SK-N-SH (cell line): ENCODE measurements at regions not wholly inside any gene's neighbourhood (a gene's known extent, or its start where the extent isn't known, plus 50 kb on each side); places are given as distances from the start of the nearest gene placed in this dataset.

Experiments
- CTCF ChIA-PET: fragments of 300-600, 350-600 bp; formaldehyde crosslinking; extraction: SDS; loops from one replicate; lab custom pipeline; 2021; lab: Yijun Ruan, JAX
- POLR2A ChIA-PET: fragments of 350-600 bp; sonication (Branson Sonifier 250); formaldehyde crosslinking; extraction: SDS; loops from one replicate; lab custom pipeline; 2020; ENCODE audit warnings: antibody characterized with exemption, inconsistent platforms; lab: Yijun Ruan, JAX
- DNase-seq: peaks from one replicate; pipeline ENCODE4 v3.0.0; 2012
- H2AFZ ChIP-seq: fragments of 200-600 bp; sonication (generic); 2 replicates; pipeline ENCODE4 v1.8.1; 2016; ENCODE audit warnings: antibody characterized with exemption, mild to moderate bottlenecking, low read depth
- H3F3A ChIP-seq: fragments of 200-600 bp; sonication (generic); replicated peaks from 2 replicates; pipeline ENCODE3; 2016; ENCODE audit warnings: antibody characterized with exemption, mild to moderate bottlenecking; ENCODE audit not compliant: insufficient read depth
- H3K27ac ChIP-seq, 2 experiments: fragments of 200-500 bp in 1 of 2; fragments of 200-600 bp in 1 of 2; sonication (Bioruptor generic) in 1 of 2; sonication (generic), shearing (Covaris generic) in 1 of 2; 2 replicates each; pipeline versions ENCODE4 v1.5.1 to v1.6.1; 2014 to 2016; ENCODE audit warnings: low read depth in 2 of 2, inconsistent platforms in 1 of 2, low read length in 1 of 2, mild to moderate bottlenecking in 1 of 2, mixed read lengths in 1 of 2
- H3K27me3 ChIP-seq: fragments of 200-600 bp; sonication (generic), shearing (Covaris generic); 2 replicates; pipeline ENCODE4 v1.6.1; 2016; ENCODE audit warnings: mixed run types; ENCODE audit not compliant: insufficient read depth
- H3K36me3 ChIP-seq, 2 experiments: fragments of 200-500 bp in 1 of 2; fragments of 200-600 bp in 1 of 2; sonication (Bioruptor generic) in 1 of 2; sonication (generic) in 1 of 2; replicated peaks in 1 of 2; 2 replicates each; pipeline versions ENCODE3 to v1.5.1; 2014 to 2016; ENCODE audit warnings: low read length in 1 of 2, mild to moderate bottlenecking in 1 of 2; ENCODE audit not compliant: insufficient read depth in 2 of 2, control insufficient read depth in 1 of 2
- H3K4me1 ChIP-seq, 2 experiments: fragments of 200-500 bp in 1 of 2; fragments of 200-600 bp in 1 of 2; sonication (Bioruptor generic) in 1 of 2; sonication (generic), shearing (Covaris generic) in 1 of 2; 2 replicates each; pipeline versions ENCODE4 v1.5.1 to v1.6.1; 2014 to 2016; ENCODE audit warnings: low read depth in 1 of 2, low read length in 1 of 2, mixed run types in 1 of 2; ENCODE audit not compliant: insufficient read depth in 2 of 2, control insufficient read depth in 1 of 2
- H3K4me2 ChIP-seq: fragments of 200-600 bp; sonication (generic), shearing (Covaris generic); 2 replicates; pipeline ENCODE4 v1.6.1; 2017; ENCODE audit warnings: mixed run types
- H3K4me3 ChIP-seq, 2 experiments: fragments of 200-500 bp in 1 of 2; fragments of 200-600 bp in 1 of 2; sonication (Bioruptor generic) in 1 of 2; sonication (generic), shearing (Covaris generic) in 1 of 2; 2 replicates each; pipeline versions ENCODE4 v1.5.1 to v1.8.1; 2014 to 2016; ENCODE audit warnings: low read depth in 2 of 2, inconsistent platforms in 1 of 2, low read length in 1 of 2, mild to moderate bottlenecking in 1 of 2, mixed read lengths in 1 of 2, moderate library complexity in 1 of 2
- H3K79me2 ChIP-seq: fragments of 200-600 bp; sonication (generic); 2 replicates; pipeline ENCODE4 v1.8.1; 2017; ENCODE audit warnings: mild to moderate bottlenecking; ENCODE audit not compliant: insufficient read depth
- H3K9ac ChIP-seq: fragments of 200-600 bp; sonication (generic); 2 replicates; pipeline ENCODE4 v1.6.1; 2017; ENCODE audit warnings: mixed run types
- H3K9me2 ChIP-seq: fragments of 200-600 bp; sonication (generic); 2 replicates; pipeline ENCODE4 v1.6.1; 2017; ENCODE audit warnings: mixed run types
- H3K9me3 ChIP-seq: fragments of 200-600 bp; sonication (generic); 2 replicates; pipeline ENCODE4 v1.6.1; 2017; ENCODE audit warnings: mixed run types, mild to moderate bottlenecking, moderate library complexity
- H4K20me1 ChIP-seq: fragments of 200-600 bp; sonication (generic); 2 replicates; pipeline ENCODE4 v1.6.1; 2017; ENCODE audit warnings: mild to moderate bottlenecking, mixed run types; ENCODE audit not compliant: insufficient read depth
- CHD2 ChIP-seq: fragments of 150-350 bp; IDR thresholded peaks from 2 replicates; pipeline ENCODE4 v1.6.1; 2018; ENCODE audit warnings: low read length; ENCODE audit not compliant: partially characterized antibody
- ELF1 ChIP-seq: IDR thresholded peaks from 2 replicates; pipeline ENCODE4 v1.4.0; 2012
- EZH2phosphoT487 ChIP-seq: fragments of 200-600 bp; sonication (generic); IDR thresholded peaks from 2 replicates; pipeline ENCODE4 v1.6.1; 2017; ENCODE audit warnings: low read depth, mixed run types, mild to moderate bottlenecking, antibody characterized with exemption, moderate library complexity, borderline replicate concordance
- FOXJ3 ChIP-seq: sonication (generic); formaldehyde crosslinking; IDR thresholded peaks from 2 replicates; pipeline ENCODE4 v1.5.1; 2020; ENCODE audit warnings: mild to moderate bottlenecking, missing genetic modification reagents
- JUND ChIP-seq: IDR thresholded peaks from 2 replicates; pipeline ENCODE4 v1.4.0; 2012
- MXI1 ChIP-seq: IDR thresholded peaks from 2 replicates; pipeline ENCODE4 v1.6.1; 2012; ENCODE audit warnings: mild to moderate bottlenecking, low read depth, low read length, improper control_type of control experiment
- RFX5 ChIP-seq: IDR thresholded peaks from 2 replicates; pipeline ENCODE4 v1.6.1; 2012; ENCODE audit warnings: mild to moderate bottlenecking, improper control_type of control experiment, low read length
- TAF1 ChIP-seq: IDR thresholded peaks from 2 replicates; pipeline ENCODE4 v1.6.1; 2012; ENCODE audit warnings: low read depth, mild to moderate bottlenecking, low read length, moderate library complexity, borderline replicate concordance
- TCF12 ChIP-seq: IDR thresholded peaks from 2 replicates; pipeline ENCODE4 v1.4.0; 2012
- TEAD4 ChIP-seq: IDR thresholded peaks from 2 replicates; pipeline ENCODE4 v1.4.0; 2012; ENCODE audit warnings: mild to moderate bottlenecking, borderline replicate concordance; ENCODE audit not compliant: insufficient read depth
- USF2 ChIP-seq: fragments of 150-350 bp; IDR thresholded peaks from 2 replicates; pipeline ENCODE4 v1.6.1; 2017; ENCODE audit warnings: antibody characterized with exemption, low read length, low read depth, borderline replicate concordance
- YY1 ChIP-seq: IDR thresholded peaks from 2 replicates; pipeline ENCODE4 v1.4.0; 2012; ENCODE audit warnings: low read depth, mild to moderate bottlenecking
- ZBTB33 ChIP-seq: IDR thresholded peaks from 2 replicates; pipeline ENCODE4 v1.4.0; 2012; ENCODE audit warnings: low read depth, borderline replicate concordance
- whole genome bisulfite sequencing: methylation state at CpG from one replicate; pipeline ENCODE4 v1.1.6; 2017; ENCODE audit warnings: low lambda C conversion rate; 5-methylcytosine and 5-hydroxymethylcytosine counted together
- TF ChIP-seq, protein P1 (sequence below): fragments of 150-350 bp; IDR thresholded peaks from 2 replicates; pipeline ENCODE4 v1.6.1; 2016; ENCODE audit warnings: mild to moderate bottlenecking, low read depth, low read length
- TF ChIP-seq, protein P2 (sequence below): IDR thresholded peaks from 2 replicates; pipeline ENCODE4; 2012
- TF ChIP-seq, protein P3 (sequence below): IDR thresholded peaks from 2 replicates; pipeline ENCODE4 v1.6.1; 2012; ENCODE audit warnings: mild to moderate bottlenecking, low read depth, low read length, moderate library complexity

DNA sequence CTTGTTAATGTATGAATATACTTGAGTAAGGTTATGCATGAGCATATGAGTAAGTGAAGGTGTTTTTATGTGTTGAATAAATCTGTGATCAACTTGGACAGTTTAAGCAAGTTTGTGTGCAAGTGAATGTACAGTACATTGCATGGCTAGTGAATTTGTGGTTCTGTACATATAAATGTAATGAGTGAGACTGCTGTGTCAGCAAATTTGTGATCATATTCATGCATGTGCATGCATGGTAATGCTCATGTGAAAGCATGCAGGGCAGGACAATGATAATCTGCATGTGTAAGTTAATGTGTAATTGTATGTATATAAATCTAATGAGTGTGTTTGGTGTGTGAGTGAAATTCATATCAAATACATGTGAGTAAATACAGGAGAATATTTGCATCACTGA is 188.5 kb downstream of the PWWP3B start:
- no peak overlapping the region for H3K27ac ChIP-seq

GRCh38 chrX:106363214-106363613 is 195.1 kb downstream of the PWWP3B start:
- no peak overlapping the region for H3K27ac ChIP-seq
- no peaks in the 10 kb centered on the region for H3K36me3 ChIP-seq
- H3K4me1 ChIP-seq: no peaks in the 10 kb centered on the region
- no peaks in the 10 kb centered on the region for H3K27me3 ChIP-seq
- ChIA-PET CTCF (no interaction called here), POLR2A (no interaction called here)
- no peaks in the 10 kb centered on the region for H3K9me3 ChIP-seq
- no peaks in the 10 kb centered on the region for H4K20me1 ChIP-seq
- H3K4me2 ChIP-seq: no peak overlapping the region
- no peak overlapping the region for H2AFZ ChIP-seq
- H3K9ac ChIP-seq: no peak overlapping the region
- no peak for TF ChIP-seq TCF12
- no peak for TF ChIP-seq EZH2phosphoT487
- no peak for TF ChIP-seq CHD2
- TF ChIP-seq RFX5: no peak
- TF ChIP-seq YY1: no peak
- TF ChIP-seq TEAD4: no peak
- no peak for TF ChIP-seq USF2
- TF ChIP-seq, protein P1, sequence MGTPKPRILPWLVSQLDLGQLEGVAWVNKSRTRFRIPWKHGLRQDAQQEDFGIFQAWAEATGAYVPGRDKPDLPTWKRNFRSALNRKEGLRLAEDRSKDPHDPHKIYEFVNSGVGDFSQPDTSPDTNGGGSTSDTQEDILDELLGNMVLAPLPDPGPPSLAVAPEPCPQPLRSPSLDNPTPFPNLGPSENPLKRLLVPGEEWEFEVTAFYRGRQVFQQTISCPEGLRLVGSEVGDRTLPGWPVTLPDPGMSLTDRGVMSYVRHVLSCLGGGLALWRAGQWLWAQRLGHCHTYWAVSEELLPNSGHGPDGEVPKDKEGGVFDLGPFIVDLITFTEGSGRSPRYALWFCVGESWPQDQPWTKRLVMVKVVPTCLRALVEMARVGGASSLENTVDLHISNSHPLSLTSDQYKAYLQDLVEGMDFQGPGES: no peak
- TF ChIP-seq, protein P2, sequence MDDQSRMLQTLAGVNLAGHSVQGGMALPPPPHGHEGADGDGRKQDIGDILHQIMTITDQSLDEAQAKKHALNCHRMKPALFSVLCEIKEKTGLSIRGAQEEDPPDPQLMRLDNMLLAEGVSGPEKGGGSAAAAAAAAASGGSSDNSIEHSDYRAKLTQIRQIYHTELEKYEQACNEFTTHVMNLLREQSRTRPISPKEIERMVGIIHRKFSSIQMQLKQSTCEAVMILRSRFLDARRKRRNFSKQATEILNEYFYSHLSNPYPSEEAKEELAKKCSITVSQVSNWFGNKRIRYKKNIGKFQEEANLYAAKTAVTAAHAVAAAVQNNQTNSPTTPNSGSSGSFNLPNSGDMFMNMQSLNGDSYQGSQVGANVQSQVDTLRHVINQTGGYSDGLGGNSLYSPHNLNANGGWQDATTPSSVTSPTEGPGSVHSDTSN: no peak
- TF ChIP-seq, protein P3, sequence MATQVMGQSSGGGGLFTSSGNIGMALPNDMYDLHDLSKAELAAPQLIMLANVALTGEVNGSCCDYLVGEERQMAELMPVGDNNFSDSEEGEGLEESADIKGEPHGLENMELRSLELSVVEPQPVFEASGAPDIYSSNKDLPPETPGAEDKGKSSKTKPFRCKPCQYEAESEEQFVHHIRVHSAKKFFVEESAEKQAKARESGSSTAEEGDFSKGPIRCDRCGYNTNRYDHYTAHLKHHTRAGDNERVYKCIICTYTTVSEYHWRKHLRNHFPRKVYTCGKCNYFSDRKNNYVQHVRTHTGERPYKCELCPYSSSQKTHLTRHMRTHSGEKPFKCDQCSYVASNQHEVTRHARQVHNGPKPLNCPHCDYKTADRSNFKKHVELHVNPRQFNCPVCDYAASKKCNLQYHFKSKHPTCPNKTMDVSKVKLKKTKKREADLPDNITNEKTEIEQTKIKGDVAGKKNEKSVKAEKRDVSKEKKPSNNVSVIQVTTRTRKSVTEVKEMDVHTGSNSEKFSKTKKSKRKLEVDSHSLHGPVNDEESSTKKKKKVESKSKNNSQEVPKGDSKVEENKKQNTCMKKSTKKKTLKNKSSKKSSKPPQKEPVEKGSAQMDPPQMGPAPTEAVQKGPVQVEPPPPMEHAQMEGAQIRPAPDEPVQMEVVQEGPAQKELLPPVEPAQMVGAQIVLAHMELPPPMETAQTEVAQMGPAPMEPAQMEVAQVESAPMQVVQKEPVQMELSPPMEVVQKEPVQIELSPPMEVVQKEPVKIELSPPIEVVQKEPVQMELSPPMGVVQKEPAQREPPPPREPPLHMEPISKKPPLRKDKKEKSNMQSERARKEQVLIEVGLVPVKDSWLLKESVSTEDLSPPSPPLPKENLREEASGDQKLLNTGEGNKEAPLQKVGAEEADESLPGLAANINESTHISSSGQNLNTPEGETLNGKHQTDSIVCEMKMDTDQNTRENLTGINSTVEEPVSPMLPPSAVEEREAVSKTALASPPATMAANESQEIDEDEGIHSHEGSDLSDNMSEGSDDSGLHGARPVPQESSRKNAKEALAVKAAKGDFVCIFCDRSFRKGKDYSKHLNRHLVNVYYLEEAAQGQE: no peak
- TF ChIP-seq ZBTB33: no peak
- TF ChIP-seq ELF1: no peak
- no peaks in the 10 kb centered on the region for H3K79me2 ChIP-seq
- H3K4me3 ChIP-seq: no peak overlapping the region
- WGBS: 0% methylated on average over 2 of the region's 5 CpGs
- H3K9me2 ChIP-seq: no peaks in the 10 kb centered on the region
- H3F3A ChIP-seq: no peaks in the 10 kb centered on the region
- DNase-seq: no peak

More for the DNA sequence above, 188.5 kb downstream of the PWWP3B start:
- Histone ChIP-seq H3K4me2 (no peak overlapping the region), H3K27me3 (no peaks in the 10 kb centered on the region), H3K9me2 (no peaks in the 10 kb centered on the region), H3K4me3 (no peak overlapping the region), H2AFZ (no peak overlapping the region), H3K4me1 (no peaks in the 10 kb centered on the region), H3K9me3 (no peaks in the 10 kb centered on the region), H4K20me1 (no peaks in the 10 kb centered on the region), H3F3A (no peaks in the 10 kb centered on the region), H3K36me3 (no peaks in the 10 kb centered on the region), H3K79me2 (no peaks in the 10 kb centered on the region)
- no peak for DNase-seq
- TF ChIP-seq JUND (no peak), FOXJ3 (CRISPR knock-in tag) (no peak), CHD2 (no peak), TAF1 (no peak), YY1 (no peak), MXI1 (no peak)
- TF ChIP-seq, all 33 proteins: peak for 0
- CTCF ChIA-PET: no interaction called here
- no peak overlapping the region for H3K9ac ChIP-seq
- POLR2A ChIA-PET: no interaction called here
